CD4-positive, alpha-beta memory T cell (primary cell): ENCODE measurements at regions not wholly inside any gene's neighbourhood (a gene's known extent, or its start where the extent isn't known, plus 50 kb on each side); places are given as distances from the start of the nearest gene placed in this dataset.

Source experiments
- CTCF ChIA-PET: fragments of 350-600 bp; sonication (Branson Sonifier 250); formaldehyde crosslinking; loops from one replicate; lab custom pipeline; 2021; ENCODE audit warnings: inconsistent platforms; ENCODE audit not compliant: partially characterized antibody; lab: Charles Lee
- POLR2A ChIA-PET: fragments of 350-600 bp; sonication (Branson Sonifier 250); formaldehyde crosslinking; loops from one replicate; lab custom pipeline; 2021; ENCODE audit not compliant: partially characterized antibody; lab: Charles Lee
- DNase-seq, 5 donors: peaks; one replicate each; pipeline versions ENCODE4 v3.0.0 to v3.0.0-alpha.2; 2020 to 2022; ENCODE audit warnings: mixed read lengths in 1 of 5
- H3K27ac ChIP-seq: one replicate; pipeline ENCODE4 v1.7.0; 2013; ENCODE audit warnings: low read depth, low read length
- H3K27me3 ChIP-seq: 2 replicates; pipeline ENCODE4 v1.7.0; 2013; ENCODE audit warnings: mild to moderate bottlenecking, low read length, moderate library complexity; ENCODE audit not compliant: insufficient read depth
- H3K36me3 ChIP-seq: 2 replicates; pipeline ENCODE4 v1.7.0; 2013; ENCODE audit warnings: mild to moderate bottlenecking, low read length, moderate library complexity; ENCODE audit not compliant: insufficient read depth
- H3K4me1 ChIP-seq: 2 replicates; pipeline ENCODE4 v1.7.0; 2013; ENCODE audit warnings: mild to moderate bottlenecking, low read length, moderate library complexity; ENCODE audit not compliant: insufficient read depth
- H3K4me3 ChIP-seq, 2 donors: one replicate each; pipeline ENCODE4 v1.7.0; 2013; ENCODE audit warnings: low read length in 2 of 2, mild to moderate bottlenecking in 1 of 2
- H3K9me3 ChIP-seq, 2 donors: one replicate each; pipeline ENCODE4 v1.7.0; 2013; ENCODE audit warnings: low read length in 2 of 2, control low read depth in 1 of 2; ENCODE audit not compliant: control insufficient read depth in 1 of 2
- H3K27ac Mint-ChIP-seq, 7 donors: one replicate each; pipeline ENCODE4 v1.8.0; 2020 to 2021; ENCODE audit warnings: mixed read lengths in 7 of 7, mild to moderate bottlenecking in 6 of 7, inconsistent platforms in 3 of 7, moderate library complexity in 3 of 7
- H3K27me3 Mint-ChIP-seq, 2 donors: one replicate each; pipeline ENCODE4 v1.8.0; 2020 to 2021; ENCODE audit warnings: mixed read lengths in 2 of 2
- H3K36me3 Mint-ChIP-seq, 2 donors: one replicate each; pipeline ENCODE4 v1.8.0; 2020 to 2021; ENCODE audit warnings: mixed read lengths in 2 of 2, inconsistent platforms in 1 of 2, mild to moderate bottlenecking in 1 of 2
- H3K4me1 Mint-ChIP-seq, 4 donors: one replicate each; pipeline ENCODE4 v1.8.0; 2020 to 2021; ENCODE audit warnings: mixed read lengths in 4 of 4, mild to moderate bottlenecking in 1 of 4
- H3K4me3 Mint-ChIP-seq, 8 donors: one replicate each; pipeline ENCODE4 v1.8.0; 2020 to 2021; ENCODE audit warnings: mixed read lengths in 8 of 8, mild to moderate bottlenecking in 7 of 8, moderate library complexity in 6 of 8, inconsistent platforms in 3 of 8
- H3K9me3 Mint-ChIP-seq, 8 donors: one replicate each; pipeline ENCODE4 v1.8.0; 2020 to 2021; ENCODE audit warnings: mixed read lengths in 8 of 8, mild to moderate bottlenecking in 5 of 8, inconsistent platforms in 3 of 8, moderate library complexity in 1 of 8
- intact Hi-C: fragments of 100-400 bp; cut with micrococcal nuclease; formaldehyde crosslinking; loops from one replicate; pipeline ENCODE4 v1.15.1; 2023

DNA sequence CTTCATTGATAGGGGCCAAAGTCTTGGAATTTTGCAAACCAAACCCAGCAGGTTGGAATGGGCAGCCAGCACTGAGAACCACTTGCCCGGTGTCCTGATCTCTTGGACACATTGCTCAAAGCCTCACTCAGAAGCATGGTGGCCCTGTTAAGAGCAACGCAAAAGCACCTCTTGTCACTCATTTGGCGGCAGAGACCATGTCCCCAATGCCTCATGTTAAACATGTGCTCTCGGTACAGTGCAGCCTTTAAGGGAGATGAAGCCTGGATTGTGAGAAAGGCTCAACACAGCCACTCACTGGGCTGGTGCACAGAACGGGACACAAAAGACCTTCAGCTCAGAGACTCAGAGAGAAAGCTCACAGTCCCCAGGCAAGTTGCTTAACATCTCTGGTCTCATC is 298.4 kb upstream of the PRDM1 start:
- ChIA-PET POLR2A (no interaction called here), CTCF (no interaction called here)
- intact Hi-C loops: no loop called here
- peaks cover 11 to 43% (median 26%) of the 10 kb centered on the region in 4 donors for H3K4me1 Mint-ChIP-seq
- H3K4me3 Mint-ChIP-seq: no peak overlapping the region
- peaks cover 0 to 1% of the 10 kb centered on the region in 2 donors for H3K27me3 Mint-ChIP-seq
- no peaks in the 10 kb centered on the region for H3K9me3 Mint-ChIP-seq
- no peaks in the 10 kb centered on the region for H3K27me3 ChIP-seq
- no peaks in the 10 kb centered on the region for H3K36me3 Mint-ChIP-seq
- no peaks in the 10 kb centered on the region for H3K9me3 ChIP-seq
- H3K27ac Mint-ChIP-seq: no peak overlapping the region
- H3K36me3 ChIP-seq: no peaks in the 10 kb centered on the region
- H3K27ac ChIP-seq: no peak overlapping the region
- peaks cover 42% of the 10 kb centered on the region for H3K4me1 ChIP-seq
- H3K4me3 ChIP-seq: no peak overlapping the region
- no peak for DNase-seq

DNA sequence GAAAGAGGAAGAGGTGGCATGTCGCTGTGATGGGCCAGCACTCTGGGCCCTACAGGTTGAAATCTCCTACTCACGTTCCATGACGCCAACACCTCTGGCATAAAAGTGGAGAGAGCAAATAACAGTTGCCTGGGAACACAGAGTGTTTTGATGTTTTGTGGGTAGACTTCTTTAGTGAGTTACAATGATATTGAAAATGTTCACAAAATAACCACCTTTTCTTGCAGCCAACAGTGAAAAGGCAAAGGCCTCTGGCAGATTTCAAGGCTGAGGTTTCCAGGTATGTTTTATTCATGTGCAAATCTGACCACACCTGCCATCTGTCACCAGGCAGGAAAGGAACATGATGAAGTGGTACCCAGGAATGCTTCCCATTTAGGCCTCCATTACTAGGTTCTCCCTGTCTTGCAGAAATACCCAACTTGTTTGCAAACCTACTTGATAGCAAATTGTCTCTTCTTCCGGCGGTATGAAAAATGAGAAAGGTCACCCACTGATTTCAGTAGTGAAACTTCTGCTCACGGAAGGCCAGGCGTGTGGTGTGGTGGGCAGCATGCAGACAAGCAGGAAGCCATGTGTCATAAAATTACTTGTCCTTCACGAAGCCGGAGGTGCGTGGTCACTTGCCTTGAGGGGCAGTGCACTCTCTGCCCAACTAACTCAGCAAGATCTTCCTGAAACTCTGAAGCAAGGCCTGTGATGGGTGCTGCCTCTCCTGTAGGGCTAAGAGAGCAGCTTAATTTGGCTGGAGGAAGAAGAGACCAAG is 299.1 kb upstream of the PRDM1 start:
- intact Hi-C loops: no loop called here
- Mint-ChIP-seq H3K36me3 (no peaks in the 10 kb centered on the region), H3K4me3 (no peak overlapping the region), H3K27me3 (peaks cover 0 to 1% of the 10 kb centered on the region in 2 donors), H3K9me3 (no peaks in the 10 kb centered on the region), H3K4me1 (peaks cover 14 to 45% (median 29%) of the 10 kb centered on the region in 4 donors), H3K27ac (peak overlapping the region in 2 of 7 donors; percentile 30 to 32)
- CTCF ChIA-PET: no interaction called here
- POLR2A ChIA-PET: no interaction called here
- no peak for DNase-seq
- H3K27me3 ChIP-seq: no peaks in the 10 kb centered on the region
- H3K4me1 ChIP-seq: peaks cover 42% of the 10 kb centered on the region
- no peak overlapping the region for H3K4me3 ChIP-seq
- H3K9me3 ChIP-seq: no peaks in the 10 kb centered on the region
- H3K27ac ChIP-seq: no peak overlapping the region
- no peaks in the 10 kb centered on the region for H3K36me3 ChIP-seq

DNA sequence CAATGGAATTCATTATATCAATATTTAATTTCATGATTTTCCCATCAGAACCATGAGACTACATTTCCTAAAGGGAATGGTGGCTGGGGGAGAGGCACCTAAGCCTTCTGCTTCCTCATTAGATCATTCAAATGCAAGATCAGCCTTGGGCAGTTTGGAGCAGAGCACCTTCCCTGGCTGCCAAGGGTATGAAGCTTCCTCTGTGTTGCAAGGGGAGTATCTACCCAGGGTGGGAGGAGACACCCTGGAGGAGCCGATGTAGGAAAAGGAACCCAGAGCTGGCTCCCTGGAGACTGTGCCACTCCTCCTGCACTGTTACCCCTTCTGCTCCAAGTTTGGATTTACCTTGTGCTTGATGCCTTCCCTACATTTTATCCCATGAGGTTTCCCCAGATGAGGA is 299.7 kb upstream of the PRDM1 start:
- peaks cover 42% of the 10 kb centered on the region for H3K4me1 ChIP-seq
- no peaks in the 10 kb centered on the region for H3K36me3 Mint-ChIP-seq
- no peaks in the 10 kb centered on the region for H3K9me3 ChIP-seq
- H3K36me3 ChIP-seq: no peaks in the 10 kb centered on the region
- no peak overlapping the region for H3K27ac ChIP-seq
- H3K4me3 ChIP-seq: no peak overlapping the region
- peaks cover 19 to 45% (median 29%) of the 10 kb centered on the region in 4 donors for H3K4me1 Mint-ChIP-seq
- no peak for DNase-seq
- H3K9me3 Mint-ChIP-seq: no peaks in the 10 kb centered on the region
- no peak overlapping the region for H3K27ac Mint-ChIP-seq
- POLR2A ChIA-PET: no interaction called here
- no peaks in the 10 kb centered on the region for H3K27me3 ChIP-seq
- intact Hi-C loops: no loop called here
- CTCF ChIA-PET: no interaction called here
- no peak overlapping the region for H3K4me3 Mint-ChIP-seq
- peaks cover 0 to 1% of the 10 kb centered on the region in 2 donors for H3K27me3 Mint-ChIP-seq

DNA sequence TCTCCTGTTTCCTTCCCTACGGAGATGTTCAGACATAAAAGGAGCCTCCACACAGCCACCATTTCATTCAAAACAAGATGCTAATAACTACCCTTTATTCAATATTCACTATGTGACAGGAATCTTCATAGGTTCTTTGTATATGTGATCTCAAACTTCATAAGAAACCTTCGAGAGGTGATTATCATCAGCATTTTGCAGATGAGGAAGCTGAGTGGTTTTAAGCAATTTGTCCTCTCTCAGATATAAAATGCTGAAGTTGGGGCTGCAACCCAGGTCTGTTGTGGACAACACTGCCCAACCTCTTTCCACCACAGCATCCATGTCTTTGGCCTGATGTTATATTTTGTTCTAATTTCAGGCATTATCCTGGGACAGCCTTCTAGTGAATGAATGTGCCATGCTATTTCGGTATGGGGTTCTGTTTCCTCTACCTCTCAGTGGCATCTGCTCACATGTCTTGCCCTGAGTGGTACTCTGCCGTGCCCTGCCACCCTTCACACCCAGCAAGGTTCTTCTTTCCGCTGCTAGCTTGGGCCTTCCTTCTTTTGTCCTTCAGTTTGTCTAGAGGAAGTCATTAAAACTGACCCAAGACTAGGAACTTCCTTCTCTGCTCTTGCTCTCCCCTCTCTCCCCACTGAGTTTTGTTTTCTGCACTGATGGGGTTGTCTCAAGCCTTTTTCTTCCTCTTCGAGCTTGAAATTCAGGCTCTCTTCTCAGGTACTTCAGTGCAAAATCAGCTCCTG is 300.9 kb upstream of the PRDM1 start:
- Mint-ChIP-seq H3K27me3 (peaks cover 0 to 1% of the 10 kb centered on the region in 2 donors), H3K4me3 (peak overlapping the region in 1 of 8 donors; percentile 59), H3K9me3 (peaks cover 0 to 1% (median 0%) of the 10 kb centered on the region in 8 donors), H3K4me1 (peaks cover 24 to 51% (median 36%) of the 10 kb centered on the region in 4 donors), H3K36me3 (no peaks in the 10 kb centered on the region), H3K27ac (peak overlapping the region in 3 of 7 donors; percentile 15 to 67 (median 35))
- H3K36me3 ChIP-seq: no peaks in the 10 kb centered on the region
- H3K27ac ChIP-seq: no peak overlapping the region
- ChIA-PET CTCF (no interaction called here), POLR2A (no interaction called here)
- no peak for DNase-seq
- H3K4me1 ChIP-seq: peaks cover 43% of the 10 kb centered on the region
- no peak overlapping the region for H3K4me3 ChIP-seq
- H3K9me3 ChIP-seq: no peaks in the 10 kb centered on the region
- H3K27me3 ChIP-seq: no peaks in the 10 kb centered on the region
- intact Hi-C loops: no loop called here

DNA sequence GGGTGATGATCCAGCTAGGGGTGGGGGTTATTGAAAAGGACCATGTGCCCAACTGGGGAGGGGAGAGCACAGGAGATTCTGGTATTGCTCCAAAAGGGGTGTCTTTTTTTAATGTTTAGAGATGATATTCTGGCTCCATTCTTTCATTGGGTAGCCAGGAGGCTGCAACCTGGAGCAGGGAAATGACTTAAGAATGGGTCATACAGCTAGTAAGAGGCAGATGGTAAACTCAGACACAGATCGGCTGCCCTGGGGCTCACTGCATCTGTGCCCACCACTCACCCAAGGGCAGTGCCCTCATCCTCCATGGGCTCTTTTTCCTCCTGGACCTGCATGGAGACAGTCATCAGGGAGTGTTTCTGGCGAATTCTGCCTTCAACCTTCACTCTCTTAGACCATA is 302.0 kb upstream of the PRDM1 start:
- Histone ChIP-seq H3K27ac (no peak overlapping the region), H3K4me3 (no peak overlapping the region), H3K4me1 (peaks cover 43% of the 10 kb centered on the region), H3K36me3 (no peaks in the 10 kb centered on the region), H3K27me3 (no peaks in the 10 kb centered on the region), H3K9me3 (no peaks in the 10 kb centered on the region)
- peaks cover 0 to 1% of the 10 kb centered on the region in 2 donors for H3K27me3 Mint-ChIP-seq
- H3K4me1 Mint-ChIP-seq: peaks cover 25 to 52% (median 38%) of the 10 kb centered on the region in 4 donors
- POLR2A ChIA-PET: no interaction called here
- no peaks in the 10 kb centered on the region for H3K36me3 Mint-ChIP-seq
- H3K4me3 Mint-ChIP-seq: peak overlapping the region in 1 of 8 donors; percentile 59
- H3K9me3 Mint-ChIP-seq: peaks cover 0 to 2% (median 0%) of the 10 kb centered on the region in 8 donors
- intact Hi-C loops: loop anchor here (5.0 kb wide), 1 partner anchor 208 kb away; no protein-coding TSS in a partner anchor
- DNase-seq: no peak
- peak overlapping the region in 1 of 7 donors; percentile 10 for H3K27ac Mint-ChIP-seq
- CTCF ChIA-PET: no interaction called here

DNA sequence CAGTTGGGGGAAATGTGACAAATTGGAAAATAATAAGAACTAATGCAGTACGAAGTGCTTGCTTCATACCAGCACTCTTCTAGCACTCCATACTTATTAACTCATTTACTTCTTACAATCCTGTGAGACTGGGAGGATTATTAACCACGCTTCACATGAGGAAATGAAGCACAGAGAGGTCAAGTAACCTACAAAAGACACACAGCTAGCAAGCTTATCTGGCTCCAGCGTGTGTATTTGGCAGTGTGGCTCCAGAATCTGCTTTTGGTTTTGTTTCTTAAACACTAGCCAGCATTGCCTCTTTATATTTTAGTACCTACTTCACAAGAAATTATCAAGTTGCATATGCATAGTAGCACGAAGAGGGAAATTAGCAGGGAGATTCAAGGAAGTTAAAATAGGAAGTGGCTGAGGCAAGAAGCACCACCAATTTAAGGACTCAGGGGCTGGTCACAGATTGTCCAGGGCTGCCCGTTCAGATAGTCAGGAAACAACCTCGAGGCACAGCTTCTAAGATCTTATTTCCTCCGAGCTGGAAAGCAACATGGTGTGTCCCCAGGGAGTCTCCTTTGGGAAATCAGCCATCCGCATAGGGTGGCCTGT is 302.7 kb upstream of the PRDM1 start:
- ChIA-PET CTCF (interaction anchor here (0.5 kb wide), 1 partner anchor 1195 kb away, joined by 4 read pairs; no protein-coding TSS in a partner anchor), POLR2A (interaction anchor here (0.8 kb wide), 1 partner anchor 210 kb away, joined by 3 read pairs; no protein-coding TSS in a partner anchor)
- Histone ChIP-seq H3K36me3 (no peaks in the 10 kb centered on the region), H3K4me3 (no peak overlapping the region), H3K27me3 (no peaks in the 10 kb centered on the region), H3K27ac (no peak overlapping the region), H3K4me1 (peaks cover 43% of the 10 kb centered on the region), H3K9me3 (no peaks in the 10 kb centered on the region)
- H3K27me3 Mint-ChIP-seq: peaks cover 0 to 1% of the 10 kb centered on the region in 2 donors
- intact Hi-C loops: loop anchor here (5.0 kb wide), 1 partner anchor 209 kb away; no protein-coding TSS in a partner anchor
- H3K4me1 Mint-ChIP-seq: peaks cover 28 to 52% (median 38%) of the 10 kb centered on the region in 4 donors
- H3K36me3 Mint-ChIP-seq: no peaks in the 10 kb centered on the region
- DNase-seq: no peak
- H3K9me3 Mint-ChIP-seq: peaks cover 0 to 2% (median 0%) of the 10 kb centered on the region in 8 donors
- no peak overlapping the region for H3K4me3 Mint-ChIP-seq
- peak overlapping the region in 3 of 7 donors; percentile 11 to 43 (median 37) for H3K27ac Mint-ChIP-seq
